ENCODE measurements at regions not wholly inside any gene's neighbourhood (a gene's known extent, or its start where the extent isn't known, plus 50 kb on each side); places are given as distances from the start of the nearest gene placed in this dataset.

GRCh38 chr20:58073945-58074856, 154.3 kb downstream of the ANKRD60 start:
- ATAC-seq (peak in 4 of 8 donors; percentile 42 to 66 (median 46)), DNase-seq (no peak)
- intact Hi-C loops (cut with DNase I): no loop called here
- TF ChIP-seq CTCF (IDR thresholded peaks at IDR 0.05): no peak
- H3K27me3 ChIP-seq: peaks cover 0 to 13% (median 0%) of the 10 kb centered on the region in 7 donors
- no peaks in the 10 kb centered on the region for H3K36me3 ChIP-seq
- H3K4me1 ChIP-seq: peaks cover 0 to 39% (median 24%) of the 10 kb centered on the region in 9 donors
- no peaks in the 10 kb centered on the region for H3K9me3 ChIP-seq
- H3K27ac ChIP-seq: peak overlapping the region in 1 of 10 donors; percentile 65
- 62 to 64% methylated on average over 10 of the region's 10 CpGs for WGBS, 2 donors
- H3K4me3 ChIP-seq: no peak overlapping the region

DNA sequence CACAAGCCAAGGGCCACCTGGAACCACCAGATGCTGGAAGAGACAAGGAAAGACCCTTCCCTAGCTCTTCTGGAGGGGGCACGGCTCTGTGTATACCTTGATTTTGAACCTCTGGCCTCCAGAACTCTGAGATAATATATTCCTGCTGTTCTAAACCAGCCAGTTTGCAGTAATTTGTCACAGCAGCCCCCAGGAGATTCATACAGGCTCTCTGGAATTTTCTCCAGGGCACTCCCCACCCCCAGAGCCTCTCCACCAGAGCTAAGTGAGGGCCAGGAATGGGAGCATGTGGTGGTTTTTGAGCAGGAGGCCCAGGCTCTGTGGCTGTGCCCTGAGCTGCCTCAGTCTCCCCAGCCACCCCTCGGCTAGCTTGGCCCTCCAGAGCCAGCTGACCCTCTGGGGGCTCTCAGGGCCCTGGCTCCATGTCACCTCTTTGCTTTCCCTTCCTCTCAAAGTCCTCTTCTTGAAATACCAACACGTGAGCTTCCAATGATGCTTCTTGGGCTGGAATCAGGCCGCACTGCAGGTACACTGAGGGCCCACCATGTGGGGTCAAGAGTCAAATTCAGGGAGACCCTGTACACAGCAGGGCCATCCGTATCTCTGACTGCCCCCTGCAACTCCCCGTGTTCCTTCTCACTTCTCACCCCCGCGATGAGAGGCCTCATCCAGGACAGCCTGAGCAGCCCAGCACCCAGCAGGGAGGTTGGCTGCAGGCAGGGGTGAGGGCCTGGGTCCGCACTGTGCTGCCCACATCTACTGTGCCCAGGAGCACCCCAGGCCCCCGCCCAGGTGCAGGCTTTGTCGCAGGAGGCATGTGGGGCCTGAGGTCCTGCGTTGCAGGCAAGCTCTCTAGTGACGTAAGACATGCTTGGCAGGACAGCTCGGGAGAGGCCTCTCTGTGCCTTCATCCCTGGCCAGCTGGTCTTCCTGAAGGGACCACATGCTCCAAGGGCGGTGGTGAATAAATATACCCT, 155.5 kb downstream of the ANKRD60 start:
- Histone ChIP-seq H3K27me3 (peaks cover 0 to 14% (median 0%) of the 10 kb centered on the region in 7 donors), H3K4me3 (no peak overlapping the region), H3K36me3 (no peaks in the 10 kb centered on the region), H3K27ac (no peak overlapping the region), H3K9me3 (no peaks in the 10 kb centered on the region), H3K4me1 (peaks cover 0 to 36% (median 20%) of the 10 kb centered on the region in 9 donors)
- intact Hi-C loops (cut with DNase I): no loop called here
- WGBS, 2 donors: 85 to 86% methylated on average over 15 of the region's 15 CpGs
- no peak for TF ChIP-seq CTCF (IDR thresholded peaks at IDR 0.05)
- ATAC-seq (no peak), DNase-seq (no peak)

DNA sequence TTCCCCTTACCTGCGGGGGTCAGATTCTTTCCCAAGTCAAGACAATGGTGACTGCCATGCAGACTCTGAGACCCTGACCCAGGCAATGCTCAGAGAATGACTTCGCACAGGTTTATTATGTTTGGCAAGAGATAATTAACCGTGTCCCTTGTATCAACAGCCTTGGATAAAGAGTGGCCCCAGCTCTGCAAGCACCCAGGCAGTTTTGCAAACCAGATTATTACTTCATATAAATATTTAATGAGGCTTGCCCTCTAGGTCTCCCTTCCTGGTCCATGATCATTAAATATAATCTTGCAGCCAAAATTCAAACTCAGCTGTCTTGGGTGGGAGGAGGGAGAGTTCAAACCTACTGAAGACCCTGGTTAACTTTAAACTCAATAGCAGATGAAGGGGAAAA, 156.5 kb downstream of the ANKRD60 start:
- Histone ChIP-seq H3K4me3 (no peak overlapping the region), H3K27me3 (peaks cover 0 to 14% (median 0%) of the 10 kb centered on the region in 7 donors), H3K9me3 (no peaks in the 10 kb centered on the region), H3K27ac (no peak overlapping the region), H3K4me1 (peaks cover 0 to 32% (median 20%) of the 10 kb centered on the region in 9 donors), H3K36me3 (no peaks in the 10 kb centered on the region)
- no peak for TF ChIP-seq CTCF (IDR thresholded peaks at IDR 0.05)
- no peak for ATAC-seq
- no peak for DNase-seq
- intact Hi-C loops (cut with DNase I): no loop called here
- 89 to 91% methylated on average over 3 of the region's 3 CpGs for WGBS, 2 donors

DNA sequence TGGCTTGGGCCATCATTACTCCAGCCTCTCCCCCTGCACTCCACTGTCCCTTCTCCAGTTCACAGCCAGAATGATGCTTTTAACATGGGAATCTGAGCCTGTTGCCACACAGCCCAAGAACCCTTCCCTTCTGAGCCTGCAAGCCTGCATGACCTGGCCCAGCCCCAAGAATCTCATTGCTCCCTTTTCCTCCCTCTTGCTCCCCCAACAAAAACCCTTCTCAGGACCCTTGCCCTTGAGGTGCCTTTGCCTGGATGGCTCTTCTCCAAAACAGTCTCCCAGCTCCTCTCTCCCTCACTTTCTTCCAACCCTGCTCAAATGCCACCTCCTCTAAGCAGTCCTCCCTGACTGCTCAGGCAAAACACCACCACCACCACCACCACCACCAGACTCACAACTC, 157.2 kb downstream of the ANKRD60 start:
- no peaks in the 10 kb centered on the region for H3K9me3 ChIP-seq
- H3K36me3 ChIP-seq: no peaks in the 10 kb centered on the region
- H3K4me3 ChIP-seq: no peak overlapping the region
- peaks cover 0 to 14% (median 0%) of the 10 kb centered on the region in 7 donors for H3K27me3 ChIP-seq
- ATAC-seq: no peak
- intact Hi-C loops (cut with DNase I): no loop called here
- no peak for TF ChIP-seq CTCF (IDR thresholded peaks at IDR 0.05)
- H3K4me1 ChIP-seq: peaks cover 0 to 25% (median 14%) of the 10 kb centered on the region in 9 donors
- H3K27ac ChIP-seq: no peak overlapping the region
- no peak for DNase-seq

Data from heart right ventricle (tissue), 16 donors.